Right lung (tissue), 2 donors: ENCODE measurements at regions not wholly inside any gene's neighbourhood (a gene's known extent, or its start where the extent isn't known, plus 50 kb on each side); places are given as distances from the start of the nearest gene placed in this dataset.
"Not testable (repeated sequence)": the region's sequence is repeated elsewhere in the genome, so short reads cannot be mapped to it uniquely, and the experiment has no call there.

Source experiments
- DNase-seq, 2 donors: peaks; one replicate each; pipeline ENCODE4 v3.0.0-alpha.2; 2013

DNA sequence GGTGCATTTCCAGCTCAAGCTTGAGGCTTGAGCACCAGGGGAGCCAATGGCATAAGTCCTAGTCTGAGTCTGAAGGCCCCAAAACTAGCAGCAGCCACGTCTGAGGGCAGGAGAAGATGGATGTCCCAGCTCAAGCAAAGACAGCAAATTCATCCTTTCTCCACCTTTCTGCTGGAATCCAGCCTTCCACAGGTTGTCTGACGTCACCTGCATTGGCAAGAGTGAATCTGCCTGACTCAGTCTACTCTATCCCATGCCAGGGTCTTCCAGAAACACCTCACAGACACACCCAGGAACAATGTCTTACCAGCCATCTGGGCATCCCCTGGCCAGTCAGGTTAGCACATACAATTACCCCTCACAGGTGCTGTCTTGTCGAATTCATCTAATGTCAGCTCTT, 76.2 kb upstream of the SOX11 start:
- DNase-seq: no peak

DNA sequence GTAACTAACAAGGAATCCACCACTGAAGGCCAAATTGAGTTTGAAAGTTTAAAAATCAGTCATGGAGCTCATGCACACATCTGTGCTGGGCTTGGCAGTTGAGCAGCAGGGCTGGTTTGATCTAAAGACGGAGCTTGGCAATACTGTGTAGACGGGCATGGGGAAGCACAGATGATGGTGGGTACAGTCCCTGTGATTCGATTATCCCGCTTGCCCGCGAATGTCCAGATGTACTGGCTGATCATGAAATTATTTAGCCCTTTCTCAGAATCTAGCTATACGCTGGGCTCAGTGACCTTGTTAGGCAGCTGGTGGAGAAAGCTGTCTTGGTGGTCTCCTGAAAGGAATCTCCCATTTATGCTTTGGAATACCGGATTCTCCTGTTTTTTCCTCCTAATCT, 74.8 kb upstream of the SOX11 start:
- no peak for DNase-seq

GRCh38 chr2:5617796-5618195, 74.4 kb upstream of the SOX11 start:
- no peak for DNase-seq

GRCh38 chr2:5618271-5618670, 73.9 kb upstream of the SOX11 start:
- DNase-seq: no peak

GRCh38 chr2:5625556-5626065, 66.6 kb upstream of the SOX11 start:
- DNase-seq: not testable (repeated sequence)

GRCh38 chr2:5628484-5628883, 63.7 kb upstream of the SOX11 start:
- DNase-seq: not testable (repeated sequence)

GRCh38 chr2:5629510-5629909, 62.7 kb upstream of the SOX11 start:
- not testable (repeated sequence) for DNase-seq

DNA sequence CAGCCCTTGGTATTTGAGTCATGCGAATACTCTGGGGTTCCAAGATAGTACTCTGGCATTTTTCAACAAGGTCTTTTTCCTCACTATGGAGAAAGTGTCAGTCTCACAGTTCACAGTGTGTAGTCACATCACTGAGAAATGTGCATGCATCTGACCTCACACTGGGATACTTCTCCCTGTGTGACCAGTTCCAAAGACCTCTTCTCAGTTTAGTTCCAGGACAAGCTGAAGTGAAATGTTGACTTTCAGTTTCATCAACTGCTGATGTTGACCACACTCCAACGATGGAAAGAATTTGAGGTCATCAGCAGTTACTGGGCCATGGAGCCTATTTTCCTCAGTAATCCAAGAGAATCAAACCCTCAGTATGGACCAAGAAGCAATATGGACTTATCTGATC, 55.1 kb upstream of the SOX11 start:
- not testable (repeated sequence) for DNase-seq
